ENCODE measurements at regions not wholly inside any gene's neighbourhood (a gene's known extent, or its start where the extent isn't known, plus 50 kb on each side); places are given as distances from the start of the nearest gene placed in this dataset.

DNA sequence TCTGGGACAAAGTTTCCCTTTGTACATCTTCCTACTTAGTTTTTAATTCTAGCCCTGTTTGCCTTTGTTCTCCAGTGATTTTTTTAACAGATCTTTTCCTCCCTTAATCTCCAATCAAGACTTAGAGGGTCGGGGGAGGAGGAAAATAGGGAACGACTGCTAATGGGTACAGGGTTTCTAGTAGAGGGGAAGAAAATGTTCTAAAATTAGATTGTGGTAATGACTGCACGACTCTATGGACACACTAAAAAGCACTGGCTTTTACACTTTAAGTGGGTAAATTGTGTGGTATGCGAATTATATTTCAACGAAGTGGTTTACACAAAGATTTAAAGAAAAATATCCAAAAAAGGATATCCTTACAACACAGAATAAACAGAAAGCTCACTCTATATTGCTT is 110.0 kb upstream of the SPON1 start:
- TF ChIP-seq, protein P1, sequence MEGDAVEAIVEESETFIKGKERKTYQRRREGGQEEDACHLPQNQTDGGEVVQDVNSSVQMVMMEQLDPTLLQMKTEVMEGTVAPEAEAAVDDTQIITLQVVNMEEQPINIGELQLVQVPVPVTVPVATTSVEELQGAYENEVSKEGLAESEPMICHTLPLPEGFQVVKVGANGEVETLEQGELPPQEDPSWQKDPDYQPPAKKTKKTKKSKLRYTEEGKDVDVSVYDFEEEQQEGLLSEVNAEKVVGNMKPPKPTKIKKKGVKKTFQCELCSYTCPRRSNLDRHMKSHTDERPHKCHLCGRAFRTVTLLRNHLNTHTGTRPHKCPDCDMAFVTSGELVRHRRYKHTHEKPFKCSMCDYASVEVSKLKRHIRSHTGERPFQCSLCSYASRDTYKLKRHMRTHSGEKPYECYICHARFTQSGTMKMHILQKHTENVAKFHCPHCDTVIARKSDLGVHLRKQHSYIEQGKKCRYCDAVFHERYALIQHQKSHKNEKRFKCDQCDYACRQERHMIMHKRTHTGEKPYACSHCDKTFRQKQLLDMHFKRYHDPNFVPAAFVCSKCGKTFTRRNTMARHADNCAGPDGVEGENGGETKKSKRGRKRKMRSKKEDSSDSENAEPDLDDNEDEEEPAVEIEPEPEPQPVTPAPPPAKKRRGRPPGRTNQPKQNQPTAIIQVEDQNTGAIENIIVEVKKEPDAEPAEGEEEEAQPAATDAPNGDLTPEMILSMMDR (conservative IDR thresholded peaks at IDR 0.05; ENCODE audit: low read depth, low read length), result no peak
- TF ChIP-seq EZH2 (IDR thresholded peaks at IDR 0.05; ENCODE audit: low read length, unreplicated experiment) (no peak), EZH2phosphoT487 (IDR thresholded peaks at IDR 0.05; ENCODE audit: borderline replicate concordance, low read length) (no peak)

All from PC-3 (cell line).